Hepatocyte (in vitro differentiated cells): ENCODE measurements at regions not wholly inside any gene's neighbourhood (a gene's known extent, or its start where the extent isn't known, plus 50 kb on each side); places are given as distances from the start of the nearest gene placed in this dataset.

Experiments
- DNase-seq: peaks from one replicate; pipeline ENCODE4 v3.0.0-alpha.2; 2016; ENCODE audit warnings: low spot score
- H2AFZ ChIP-seq: fragments of 200-600 bp; sonication (generic); 2 replicates; pipeline ENCODE4 v1.6.0; 2016; ENCODE audit warnings: antibody characterized with exemption, mild to moderate bottlenecking
- H3K27ac ChIP-seq: fragments of 200-600 bp; sonication (generic); 2 replicates; pipeline ENCODE4 v1.5.1; 2016; ENCODE audit warnings: mild to moderate bottlenecking
- H3K27me3 ChIP-seq: fragments of 200-600 bp; sonication (generic); 2 replicates; pipeline ENCODE4 v1.6.1; 2016
- H3K36me3 ChIP-seq: fragments of 200-600 bp; sonication (generic); replicated peaks from 2 replicates; pipeline ENCODE4 v1.5.1; 2016; ENCODE audit warnings: low read depth; ENCODE audit not compliant: insufficient read depth
- H3K4me1 ChIP-seq: fragments of 200-600 bp; sonication (generic); 2 replicates; pipeline ENCODE4 v1.5.1; 2016; ENCODE audit warnings: mild to moderate bottlenecking, moderate library complexity; ENCODE audit not compliant: insufficient read depth
- H3K4me2 ChIP-seq: fragments of 200-600 bp; sonication (generic); 2 replicates; pipeline ENCODE4 v1.6.0; 2016
- H3K4me3 ChIP-seq: fragments of 200-600 bp; sonication (generic); 2 replicates; pipeline ENCODE4 v1.5.1; 2016; ENCODE audit warnings: mild to moderate bottlenecking
- H3K79me2 ChIP-seq: fragments of 200-600 bp; sonication (generic); 2 replicates; pipeline ENCODE4 v1.6.0; 2017; ENCODE audit warnings: mild to moderate bottlenecking
- H3K9me2 ChIP-seq: fragments of 200-600 bp; sonication (generic); replicated peaks from 2 replicates; pipeline ENCODE4 v1.6.0; 2017; ENCODE audit warnings: mild to moderate bottlenecking; ENCODE audit not compliant: insufficient read depth
- H3K9me3 ChIP-seq: fragments of 200-600 bp; sonication (generic); 2 replicates; pipeline ENCODE4 v1.5.1; 2016; ENCODE audit warnings: low read depth, mild to moderate bottlenecking
- H4K20me1 ChIP-seq: fragments of 200-600 bp; sonication (generic); 2 replicates; pipeline ENCODE4 v1.6.0; 2016; ENCODE audit warnings: mild to moderate bottlenecking; ENCODE audit not compliant: insufficient read depth, poor library complexity, severe bottlenecking
- CTCF ChIP-seq: fragments of 200-600 bp; sonication (generic); IDR thresholded peaks from 2 replicates; pipeline ENCODE4 v1.5.1; 2016; ENCODE audit warnings: antibody characterized with exemption, mild to moderate bottlenecking; ENCODE audit not compliant: poor library complexity
- EZH2 ChIP-seq: fragments of 200-600 bp; sonication (generic); IDR thresholded peaks from 2 replicates; pipeline ENCODE4 v1.6.1; 2016; ENCODE audit warnings: antibody characterized with exemption, mild to moderate bottlenecking, borderline replicate concordance
- EZH2phosphoT487 ChIP-seq: fragments of 200-600 bp; sonication (generic); IDR thresholded peaks from one replicate; pipeline ENCODE4 v1.6.1; 2018; ENCODE audit warnings: antibody characterized with exemption, mild to moderate bottlenecking, low read depth, moderate library complexity; ENCODE audit not compliant: unreplicated experiment, severe bottlenecking
- WGBS: methylation state at CpG from one replicate; pipeline ENCODE4 v1.1.6; 2016; ENCODE audit warnings: low lambda C conversion rate; ENCODE audit errors: missing lambda C conversion rate; 5-methylcytosine and 5-hydroxymethylcytosine counted together

DNA sequence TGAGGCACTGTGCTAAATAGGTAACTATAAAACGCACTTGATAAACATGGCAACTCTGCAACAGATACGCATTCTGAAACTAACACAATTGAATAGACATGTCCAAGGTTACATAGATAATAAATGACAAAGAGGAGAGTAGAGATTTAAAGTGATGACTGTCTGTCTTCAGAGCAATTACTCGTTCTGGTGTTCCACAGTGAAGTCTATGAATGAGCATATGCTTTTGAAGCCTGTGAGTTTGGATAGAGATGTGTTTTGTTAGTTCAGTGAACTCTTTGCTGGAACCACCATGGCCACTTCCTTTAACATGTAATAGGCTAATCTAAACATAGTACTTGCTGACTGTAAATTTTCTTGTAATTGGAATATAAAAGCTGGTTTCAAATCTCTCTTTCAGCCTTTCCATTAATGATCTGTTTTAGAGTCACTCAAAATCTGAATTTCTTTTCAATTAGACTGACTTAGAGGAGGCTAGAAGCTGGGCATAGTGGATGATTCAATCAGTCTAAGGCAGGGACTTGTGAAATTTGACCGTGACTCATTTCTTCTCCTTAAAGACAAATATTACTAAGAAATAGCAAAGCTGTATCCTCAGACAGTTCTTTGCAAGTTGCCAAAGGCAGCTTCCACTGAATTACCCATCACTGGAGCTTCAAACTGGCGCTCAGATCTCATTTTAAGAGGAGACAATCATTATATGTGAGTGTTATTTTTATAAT is 1130.1 kb upstream of the CELF4 start:
- DNase-seq = peak; percentile 9
- Histone ChIP-seq H3K79me2 (no peaks in the 10 kb centered on the region), H4K20me1 (no peaks in the 10 kb centered on the region), H3K9me2 (no peaks in the 10 kb centered on the region), H3K27me3 (no peaks in the 10 kb centered on the region), H3K27ac (no peak overlapping the region), H2AFZ (no peak overlapping the region), H3K4me2 (no peak overlapping the region), H3K4me1 (no peaks in the 10 kb centered on the region), H3K9me3 (no peaks in the 10 kb centered on the region), H3K4me3 (no peak overlapping the region), H3K36me3 (no peaks in the 10 kb centered on the region)
- TF ChIP-seq EZH2phosphoT487 (no peak), EZH2 (no peak), CTCF (no peak)
- WGBS = 89% methylated on average over 5 of the region's 5 CpGs

GRCh38 chr18:38693104-38693503 is 1127.5 kb upstream of the CELF4 start:
- no peak overlapping the region for H3K27ac ChIP-seq
- no peak overlapping the region for H3K4me3 ChIP-seq
- H3K36me3 ChIP-seq = no peaks in the 10 kb centered on the region
- no peak for DNase-seq
- no peaks in the 10 kb centered on the region for H3K79me2 ChIP-seq
- no peaks in the 10 kb centered on the region for H3K9me2 ChIP-seq
- 72% methylated on average over 5 of the region's 5 CpGs for WGBS
- H2AFZ ChIP-seq = no peak overlapping the region
- H4K20me1 ChIP-seq = no peaks in the 10 kb centered on the region
- H3K27me3 ChIP-seq = no peaks in the 10 kb centered on the region
- TF ChIP-seq EZH2phosphoT487 (no peak), CTCF (no peak), EZH2 (no peak)
- no peaks in the 10 kb centered on the region for H3K4me1 ChIP-seq
- no peak overlapping the region for H3K4me2 ChIP-seq
- H3K9me3 ChIP-seq = no peaks in the 10 kb centered on the region

GRCh38 chr18:38690626-38691025 is 1125.0 kb upstream of the CELF4 start:
- 82% methylated on average over 6 of the region's 6 CpGs for WGBS
- Histone ChIP-seq H3K9me2 (no peaks in the 10 kb centered on the region), H3K27me3 (no peaks in the 10 kb centered on the region), H4K20me1 (no peaks in the 10 kb centered on the region), H3K4me1 (no peaks in the 10 kb centered on the region), H2AFZ (no peak overlapping the region), H3K36me3 (no peaks in the 10 kb centered on the region), H3K4me3 (no peak overlapping the region), H3K4me2 (no peak overlapping the region), H3K9me3 (no peaks in the 10 kb centered on the region), H3K27ac (no peak overlapping the region), H3K79me2 (no peaks in the 10 kb centered on the region)
- TF ChIP-seq EZH2phosphoT487 (no peak), CTCF (no peak), EZH2 (no peak)
- DNase-seq = no peak

- no peak overlapping the region for H3K4me3 ChIP-seq
- 41% methylated on average over 1 of the region's 1 CpG for WGBS
Measured at GRCh38 chr18:38688416-38688815, 1122.8 kb upstream of the CELF4 start.

More at GRCh38 chr18:38688416-38688815, 1122.8 kb upstream of the CELF4 start:
- Histone ChIP-seq H3K27ac (peak overlapping the region; percentile 52), H4K20me1 (no peaks in the 10 kb centered on the region), H3K79me2 (no peaks in the 10 kb centered on the region), H3K9me3 (no peaks in the 10 kb centered on the region), H3K4me1 (no peaks in the 10 kb centered on the region), H3K36me3 (no peaks in the 10 kb centered on the region), H2AFZ (no peak overlapping the region), H3K4me2 (no peak overlapping the region), H3K9me2 (no peaks in the 10 kb centered on the region), H3K27me3 (no peaks in the 10 kb centered on the region)
- TF ChIP-seq CTCF (no peak), EZH2phosphoT487 (no peak), EZH2 (no peak)
- DNase-seq = peak; percentile 44
